NB4 (cell line): ENCODE measurements at regions not wholly inside any gene's neighbourhood (a gene's known extent, or its start where the extent isn't known, plus 50 kb on each side); places are given as distances from the start of the nearest gene placed in this dataset.

Source experiments
- DNase-seq: peaks from one replicate; pipeline ENCODE4 v3.0.0; 2010; ENCODE audit warnings: low read depth
- H3K4me3 ChIP-seq: one replicate; pipeline ENCODE4 v1.5.1; 2011; ENCODE audit warnings: mild to moderate bottlenecking, low read depth, low read length, moderate library complexity
- CTCF ChIP-seq: IDR thresholded peaks from one replicate; pipeline ENCODE4 v1.5.1; 2012; ENCODE audit warnings: low read depth, low read length
- MAX ChIP-seq: IDR thresholded peaks from 2 replicates; pipeline ENCODE4 v1.6.1; 2011; ENCODE audit warnings: low read depth, low read length
- MYC ChIP-seq: IDR thresholded peaks from 2 replicates; pipeline ENCODE4 v1.6.1; 2011; ENCODE audit warnings: low read depth, low read length
- POLR2A ChIP-seq: IDR thresholded peaks from 2 replicates; pipeline ENCODE4 v1.6.1; 2011; ENCODE audit warnings: mild to moderate bottlenecking; ENCODE audit not compliant: insufficient read length; ENCODE audit errors: extremely low read depth

GRCh38 chr2:172205292-172205691, 102.6 kb upstream of the DLX2 start:
- no peak for TF ChIP-seq CTCF
- TF ChIP-seq MAX = no peak
- TF ChIP-seq MYC = no peak
- TF ChIP-seq POLR2A = no peak
- no peak for DNase-seq
- no peak overlapping the region for H3K4me3 ChIP-seq

GRCh38 chr2:172207911-172208310, 105.2 kb upstream of the DLX2 start:
- H3K4me3 ChIP-seq = no peak overlapping the region
- no peak for TF ChIP-seq MYC
- no peak for TF ChIP-seq CTCF
- TF ChIP-seq MAX = no peak
- no peak for TF ChIP-seq POLR2A
- no peak for DNase-seq

GRCh38 chr2:172208791-172209325, 106.2 kb upstream of the DLX2 start:
- peak overlapping the region; percentile 38 for H3K4me3 ChIP-seq
- DNase-seq = peak; percentile 90
- TF ChIP-seq MAX = peak; percentile 26; the same call in 1 of the 2 replicates
- TF ChIP-seq CTCF = no peak
- peak; percentile 58; the same call in 1 of the 2 replicates for TF ChIP-seq MYC

- no peak for DNase-seq
- H3K4me3 ChIP-seq = no peak overlapping the region
- no peak for TF ChIP-seq MAX
Observed at GRCh38 chr2:172210599-172210998, 107.9 kb upstream of the DLX2 start.

GRCh38 chr2:172211512-172211911, 108.8 kb upstream of the DLX2 start:
- TF ChIP-seq MYC (no peak), POLR2A (no peak), MAX (no peak), CTCF (no peak)
- DNase-seq = no peak
- H3K4me3 ChIP-seq = no peak overlapping the region

- TF ChIP-seq POLR2A (no peak), CTCF (no peak), MAX (no peak), MYC (no peak)
- DNase-seq = no peak
- H3K4me3 ChIP-seq = no peak overlapping the region
Observed at GRCh38 chr2:172213116-172213860, 110.6 kb upstream of the DLX2 start.
